ENCODE measurements at regions not wholly inside any gene's neighbourhood (a gene's known extent, or its start where the extent isn't known, plus 50 kb on each side); places are given as distances from the start of the nearest gene placed in this dataset.

DNA sequence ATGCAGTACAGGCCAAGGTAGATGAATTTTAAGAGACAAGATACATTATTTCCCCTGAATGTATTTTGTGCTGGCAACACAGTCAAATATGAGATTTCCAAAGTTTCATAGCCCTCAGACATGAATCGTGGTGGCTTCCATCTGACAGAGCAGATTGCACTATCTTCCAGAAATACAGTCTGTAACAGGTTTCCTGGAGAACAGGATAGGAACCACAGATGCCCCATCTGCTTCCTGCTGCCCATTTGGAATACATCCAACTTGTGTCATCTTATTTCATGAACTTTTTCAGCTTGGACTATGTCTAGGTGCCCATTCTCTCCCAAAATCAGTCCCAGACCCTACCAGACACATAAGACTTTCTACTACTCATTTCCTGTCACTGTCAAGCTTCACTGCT lies 426.0 kb downstream of the KIF16B start:
- no peak for TF ChIP-seq CTCF (IDR thresholded peaks at IDR 0.05 in 2 of 3, conservative IDR thresholded peaks at IDR 0.05 in 1 of 3; ENCODE audit: control insufficient read depth in 2 of 3, extremely low read depth in 1 of 3, insufficient read depth in 1 of 3, low read depth in 3 of 3, low read length in 3 of 3)
- TF ChIP-seq ZZZ3 (IDR thresholded peaks at IDR 0.05; ENCODE audit: control insufficient read depth, insufficient read length, low read depth), result no peak
- TF ChIP-seq USF2 (IDR thresholded peaks at IDR 0.05; ENCODE audit: borderline replicate concordance, low read depth, low read length), result no peak
- TF ChIP-seq POLR2AphosphoS5 (IDR thresholded peaks at IDR 0.05; ENCODE audit: low read length), result no peak
